GM23338 (cell line): ENCODE measurements at regions not wholly inside any gene's neighbourhood (a gene's known extent, or its start where the extent isn't known, plus 50 kb on each side); places are given as distances from the start of the nearest gene placed in this dataset. TPM values are rescaled to one million over a fixed set of nuclear protein-coding genes. Genes with fewer than 3 reads are reported as not detected.

Experiments used
- microRNA-seq: library from miRNA; unstranded; fragments of <30 nt; microRNA quantifications from one replicate; pipeline ENCODE4, GENCODE V29; 2017
- small RNA-seq: library from RNA; depleted of rRNA; stranded (forward); fragments of <200 nt; gene quantifications from one replicate; pipeline ENCODE3, GENCODE V24; 2014; ENCODE audit warnings: low replicate concordance

Small RNA genes in the stretch of these regions (microRNA-seq; reads per million reads assigned to microRNA genes)
- not detected for gene MIR548X

Small RNA genes in the stretch of these regions (small RNA-seq; reads per million reads assigned to genes)
- not detected for gene AL157359.3
- gene AP001506.1: not detected
- gene MIR548X: not detected
- gene RN7SKP147: not detected
- not detected for gene RNU1-139P
- gene RNU6-772P: not detected
- not detected for gene RPL37P4
